B cell (primary cell): ENCODE measurements at regions not wholly inside any gene's neighbourhood (a gene's known extent, or its start where the extent isn't known, plus 50 kb on each side); places are given as distances from the start of the nearest gene placed in this dataset.

Experiments
- ATAC-seq: fragments of 200-7000 bp; cut with Tn5 transposase; one replicate; pipeline ENCODE4 v1.10.0; 2021; ENCODE audit warnings: low read depth, mild to moderate bottlenecking, moderate number of reproducible peaks, moderate library complexity
- CTCF ChIA-PET: fragments of 350-600 bp; sonication (Branson Sonifier 250); formaldehyde crosslinking; loops from one replicate; lab custom pipeline; 2021; ENCODE audit warnings: antibody characterized with exemption, inconsistent platforms; lab: Charles Lee
- POLR2A ChIA-PET: fragments of 350-600 bp; sonication (Branson Sonifier 250); formaldehyde crosslinking; loops from one replicate; lab custom pipeline; 2021; ENCODE audit warnings: antibody characterized with exemption; lab: Charles Lee
- DNase-seq: peaks from one replicate; pipeline ENCODE4 v3.0.0; 2013
- H2AFZ ChIP-seq: 2 replicates; pipeline ENCODE4 v1.6.1; 2012; ENCODE audit warnings: mild to moderate bottlenecking, low read depth, low read length; ENCODE audit not compliant: insufficient read depth, poor library complexity, severe bottlenecking
- H3K27ac ChIP-seq, 2 donors: 1 replicate in 1 of 2; 2 replicates in 1 of 2; pipeline ENCODE4 v1.5.1; 2012 to 2013; ENCODE audit warnings: low read length in 2 of 2, mild to moderate bottlenecking in 2 of 2, moderate library complexity in 1 of 2
- H3K27me3 ChIP-seq, 4 experiments: fragments of 200-600 bp in 1 of 4; sonication (generic) in 1 of 4; replicated peaks in 1 of 4; 1 replicate in 2 of 4; 2 replicates in 2 of 4; pipeline versions ENCODE4 v1.6.1 to v1.7.0; 2013 to 2016; ENCODE audit warnings: low read length in 3 of 4, mild to moderate bottlenecking in 2 of 4, mixed read lengths in 1 of 4, moderate library complexity in 1 of 4; ENCODE audit not compliant: insufficient read depth in 4 of 4, control insufficient read depth in 3 of 4; ENCODE audit errors: control extremely low read depth in 1 of 4
- H3K36me3 ChIP-seq, 2 experiments: replicated peaks in 1 of 2; 1 replicate in 1 of 2; 2 replicates in 1 of 2; pipeline versions ENCODE4 v1.6.1 to v1.7.1; 2013; ENCODE audit warnings: low read length in 1 of 2; ENCODE audit not compliant: insufficient read depth in 2 of 2, control insufficient read depth in 1 of 2; ENCODE audit errors: control extremely low read depth in 1 of 2, extremely low read depth in 1 of 2
- H3K4me1 ChIP-seq, 2 donors: fragments of 200-600 bp in 1 of 2; sonication (generic) in 1 of 2; 1 replicate in 1 of 2; 2 replicates in 1 of 2; pipeline versions ENCODE4 v1.5.1 to v1.6.1; 2013 to 2017; ENCODE audit warnings: low read length in 2 of 2; ENCODE audit not compliant: control insufficient read depth in 2 of 2, insufficient read depth in 2 of 2
- H3K4me2 ChIP-seq: replicated peaks from 2 replicates; pipeline ENCODE3; 2012; ENCODE audit warnings: mild to moderate bottlenecking, low read depth, low read length; ENCODE audit not compliant: poor library complexity, severe bottlenecking
- H3K4me3 ChIP-seq, 5 experiments: fragments of 200-600 bp in 1 of 5; sonication (generic) in 1 of 5; 1 replicate in 3 of 5; 2 replicates in 2 of 5; pipeline versions ENCODE4 v1.5.1 to v1.7.0; 2011 to 2016; ENCODE audit warnings: low read length in 4 of 5, mild to moderate bottlenecking in 4 of 5, low read depth in 2 of 5, control low read depth in 1 of 5, moderate library complexity in 1 of 5; ENCODE audit not compliant: insufficient read depth in 1 of 5; ENCODE audit errors: control extremely low read depth in 1 of 5, extremely low read depth in 1 of 5
- H3K79me2 ChIP-seq: fragments of 200-600 bp; sonication (generic); one replicate; pipeline ENCODE4 v1.6.0; 2016; ENCODE audit warnings: low read length; ENCODE audit not compliant: control insufficient read depth, insufficient read depth
- H3K9ac ChIP-seq: fragments of 200-600 bp; sonication (generic); 2 replicates; pipeline ENCODE4 v1.6.1; 2017; ENCODE audit warnings: mild to moderate bottlenecking, low read length, moderate library complexity
- H3K9me3 ChIP-seq, 3 donors: one replicate each; pipeline versions ENCODE4 v1.6.1 to v1.7.1; 2013; ENCODE audit warnings: low read length in 2 of 3; ENCODE audit not compliant: control insufficient read depth in 2 of 3, insufficient read depth in 1 of 3; ENCODE audit errors: control extremely low read depth in 1 of 3
- H4K20me1 ChIP-seq: 2 replicates; pipeline ENCODE4 v1.6.0; 2012; ENCODE audit warnings: mild to moderate bottlenecking, low read length; ENCODE audit not compliant: insufficient read depth, control insufficient read depth, poor library complexity, severe bottlenecking
- H3K27ac Mint-ChIP-seq: one replicate; pipeline ENCODE4 v1.8.0; 2021; ENCODE audit warnings: mixed read lengths
- H3K27me3 Mint-ChIP-seq: one replicate; pipeline ENCODE4 v1.8.0; 2021; ENCODE audit warnings: mixed read lengths
- H3K4me1 Mint-ChIP-seq: one replicate; pipeline ENCODE4 v1.8.0; 2021; ENCODE audit warnings: mixed read lengths
- H3K4me3 Mint-ChIP-seq: one replicate; pipeline ENCODE4 v1.8.0; 2021; ENCODE audit warnings: mixed read lengths
- H3K9me3 Mint-ChIP-seq: one replicate; pipeline ENCODE4 v1.8.0; 2022; ENCODE audit warnings: mixed read lengths; ENCODE audit not compliant: insufficient read depth
- EZH2 ChIP-seq: IDR thresholded peaks from 2 replicates; pipeline ENCODE4 v1.6.1; 2012; ENCODE audit warnings: borderline replicate concordance, low read depth, mild to moderate bottlenecking, moderate library complexity, low read length; ENCODE audit not compliant: insufficient read depth, poor library complexity, severe bottlenecking
- WGBS: methylation state at CpG from one replicate; pipeline ENCODE4 v1.1.5; 2013; ENCODE audit warnings: missing lambda C conversion rate; ENCODE audit not compliant: insufficient coverage; 5-methylcytosine and 5-hydroxymethylcytosine counted together
- intact Hi-C: fragments of 100-400 bp; cut with micrococcal nuclease; formaldehyde crosslinking; loops from one replicate; pipeline ENCODE4 v1.10.0; 2022
- TF ChIP-seq, protein P1 (sequence below): fragments of 200-600 bp; IDR thresholded peaks from one replicate; pipeline ENCODE4 v1.8.0; 2022; ENCODE audit warnings: antibody characterized with exemption, mild to moderate bottlenecking

DNA sequence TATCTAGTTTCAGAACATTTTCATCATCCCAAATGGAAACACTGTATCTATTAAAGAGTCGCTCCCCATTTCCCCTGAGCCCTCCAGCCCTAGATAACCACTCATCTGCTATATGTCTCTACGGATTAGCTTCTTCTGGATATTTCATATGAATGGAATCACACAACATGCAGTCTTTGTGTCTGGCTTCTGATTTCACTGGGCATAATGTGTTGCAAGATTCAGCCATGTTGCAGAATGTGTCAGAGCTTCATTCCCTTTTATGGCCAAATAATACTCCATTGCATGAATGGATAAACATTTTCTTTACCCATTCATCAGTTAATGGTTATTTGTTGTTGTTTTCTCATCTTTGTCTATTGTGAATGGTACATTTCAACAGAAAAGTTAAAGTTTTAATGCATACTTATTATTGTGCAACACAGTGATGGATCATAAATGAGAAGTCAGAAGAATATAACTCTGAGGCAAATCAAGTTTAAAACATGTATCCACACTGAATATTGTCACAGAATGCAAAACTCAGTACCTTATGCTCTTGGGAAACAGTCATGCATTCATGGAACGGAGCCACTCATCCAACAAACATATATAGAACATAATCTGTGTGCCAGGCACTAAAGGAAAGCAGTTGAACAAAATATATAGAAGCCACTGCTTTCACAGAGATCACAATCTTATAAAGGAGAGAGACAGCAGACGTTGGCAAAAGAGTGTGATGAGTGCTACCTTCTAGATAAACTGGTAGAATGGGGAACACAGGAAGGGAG, 57.8 kb upstream of the MAGEA4 start:
- ATAC-seq (no peak), DNase-seq (no peak)
- no peak overlapping the region for H2AFZ ChIP-seq
- H3K4me1 ChIP-seq: no peaks in the 10 kb centered on the region
- WGBS: no CpG with 5 or more reads among the region's 4 CpGs
- Mint-ChIP-seq H3K9me3 (no peaks in the 10 kb centered on the region), H3K27me3 (no peaks in the 10 kb centered on the region), H3K4me1 (no peaks in the 10 kb centered on the region), H3K27ac (no peak overlapping the region), H3K4me3 (no peak overlapping the region)
- TF ChIP-seq, protein P1, sequence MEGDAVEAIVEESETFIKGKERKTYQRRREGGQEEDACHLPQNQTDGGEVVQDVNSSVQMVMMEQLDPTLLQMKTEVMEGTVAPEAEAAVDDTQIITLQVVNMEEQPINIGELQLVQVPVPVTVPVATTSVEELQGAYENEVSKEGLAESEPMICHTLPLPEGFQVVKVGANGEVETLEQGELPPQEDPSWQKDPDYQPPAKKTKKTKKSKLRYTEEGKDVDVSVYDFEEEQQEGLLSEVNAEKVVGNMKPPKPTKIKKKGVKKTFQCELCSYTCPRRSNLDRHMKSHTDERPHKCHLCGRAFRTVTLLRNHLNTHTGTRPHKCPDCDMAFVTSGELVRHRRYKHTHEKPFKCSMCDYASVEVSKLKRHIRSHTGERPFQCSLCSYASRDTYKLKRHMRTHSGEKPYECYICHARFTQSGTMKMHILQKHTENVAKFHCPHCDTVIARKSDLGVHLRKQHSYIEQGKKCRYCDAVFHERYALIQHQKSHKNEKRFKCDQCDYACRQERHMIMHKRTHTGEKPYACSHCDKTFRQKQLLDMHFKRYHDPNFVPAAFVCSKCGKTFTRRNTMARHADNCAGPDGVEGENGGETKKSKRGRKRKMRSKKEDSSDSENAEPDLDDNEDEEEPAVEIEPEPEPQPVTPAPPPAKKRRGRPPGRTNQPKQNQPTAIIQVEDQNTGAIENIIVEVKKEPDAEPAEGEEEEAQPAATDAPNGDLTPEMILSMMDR: no peak
- no peak for TF ChIP-seq EZH2
- CTCF ChIA-PET: no interaction called here
- intact Hi-C loops: no loop called here
- H3K9me3 ChIP-seq: no peaks in the 10 kb centered on the region
- H3K4me3 ChIP-seq: no peak overlapping the region
- POLR2A ChIA-PET: no interaction called here
- H3K4me2 ChIP-seq: no peak overlapping the region
- H3K36me3 ChIP-seq: no peaks in the 10 kb centered on the region
- H4K20me1 ChIP-seq: no peaks in the 10 kb centered on the region
- H3K27me3 ChIP-seq: no peaks in the 10 kb centered on the region
- no peak overlapping the region for H3K9ac ChIP-seq
- no peak overlapping the region for H3K27ac ChIP-seq
- no peaks in the 10 kb centered on the region for H3K79me2 ChIP-seq

DNA sequence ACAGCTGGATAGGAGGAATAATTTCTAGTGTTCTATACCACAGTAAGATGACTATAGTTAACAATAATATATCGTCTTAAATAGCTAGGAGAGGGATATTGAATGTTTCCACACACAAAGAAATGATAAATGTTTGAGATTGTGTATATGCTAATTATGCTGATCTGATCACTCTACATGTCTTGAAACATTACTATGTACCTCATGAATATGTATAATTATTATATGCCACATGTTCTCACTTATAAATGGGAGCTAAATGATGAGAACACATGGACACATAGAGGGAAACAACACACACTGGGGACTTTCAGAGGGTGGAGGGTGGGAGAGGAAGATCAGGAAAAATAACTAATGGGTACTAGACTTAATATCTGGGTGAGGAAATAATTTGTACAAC, 53.2 kb upstream of the MAGEA4 start:
- ChIA-PET POLR2A (no interaction called here), CTCF (no interaction called here)
- no peak overlapping the region for H3K27ac ChIP-seq
- no CpG with 5 or more reads among the region's 1 CpG for WGBS
- no peak overlapping the region for H2AFZ ChIP-seq
- no peaks in the 10 kb centered on the region for H3K27me3 ChIP-seq
- no peaks in the 10 kb centered on the region for H3K4me1 ChIP-seq
- no peak overlapping the region for H3K9ac ChIP-seq
- H3K9me3 ChIP-seq: no peaks in the 10 kb centered on the region
- no peak for DNase-seq
- H3K4me3 Mint-ChIP-seq: no peak overlapping the region
- no peaks in the 10 kb centered on the region for H3K9me3 Mint-ChIP-seq
- H3K4me3 ChIP-seq: no peak overlapping the region
- H4K20me1 ChIP-seq: no peaks in the 10 kb centered on the region
- no peaks in the 10 kb centered on the region for H3K36me3 ChIP-seq
- no peaks in the 10 kb centered on the region for H3K79me2 ChIP-seq
- H3K4me2 ChIP-seq: no peak overlapping the region
- intact Hi-C loops: no loop called here
- TF ChIP-seq EZH2: no peak
- TF ChIP-seq, protein P1: no peak
- H3K4me1 Mint-ChIP-seq: no peaks in the 10 kb centered on the region
- H3K27ac Mint-ChIP-seq: no peak overlapping the region
- no peak for ATAC-seq
- no peaks in the 10 kb centered on the region for H3K27me3 Mint-ChIP-seq
